Fibroblast of villous mesenchyme (primary cell): ENCODE measurements at regions not wholly inside any gene's neighbourhood (a gene's known extent, or its start where the extent isn't known, plus 50 kb on each side); places are given as distances from the start of the nearest gene placed in this dataset.
"Not testable (repeated sequence)": the region's sequence is repeated elsewhere in the genome, so short reads cannot be mapped to it uniquely, and the experiment has no call there.

ENCODE experiments used
- DNase-seq: peaks from one replicate; pipeline ENCODE4 v3.0.0-alpha.2; 2010; ENCODE audit warnings: low read depth
- H3K4me3 ChIP-seq: 2 replicates; pipeline ENCODE4 v1.5.1; 2011; ENCODE audit warnings: low read depth, mild to moderate bottlenecking, low read length
- TF ChIP-seq, protein P1 (sequence below): IDR thresholded peaks from 2 replicates; pipeline ENCODE4 v1.5.1; 2012; ENCODE audit warnings: low read depth, mild to moderate bottlenecking, low read length; ENCODE audit not compliant: insufficient read depth

GRCh38 chr9:119697996-119698395, 328.8 kb upstream of the BRINP1 start:
- TF ChIP-seq, protein P1, sequence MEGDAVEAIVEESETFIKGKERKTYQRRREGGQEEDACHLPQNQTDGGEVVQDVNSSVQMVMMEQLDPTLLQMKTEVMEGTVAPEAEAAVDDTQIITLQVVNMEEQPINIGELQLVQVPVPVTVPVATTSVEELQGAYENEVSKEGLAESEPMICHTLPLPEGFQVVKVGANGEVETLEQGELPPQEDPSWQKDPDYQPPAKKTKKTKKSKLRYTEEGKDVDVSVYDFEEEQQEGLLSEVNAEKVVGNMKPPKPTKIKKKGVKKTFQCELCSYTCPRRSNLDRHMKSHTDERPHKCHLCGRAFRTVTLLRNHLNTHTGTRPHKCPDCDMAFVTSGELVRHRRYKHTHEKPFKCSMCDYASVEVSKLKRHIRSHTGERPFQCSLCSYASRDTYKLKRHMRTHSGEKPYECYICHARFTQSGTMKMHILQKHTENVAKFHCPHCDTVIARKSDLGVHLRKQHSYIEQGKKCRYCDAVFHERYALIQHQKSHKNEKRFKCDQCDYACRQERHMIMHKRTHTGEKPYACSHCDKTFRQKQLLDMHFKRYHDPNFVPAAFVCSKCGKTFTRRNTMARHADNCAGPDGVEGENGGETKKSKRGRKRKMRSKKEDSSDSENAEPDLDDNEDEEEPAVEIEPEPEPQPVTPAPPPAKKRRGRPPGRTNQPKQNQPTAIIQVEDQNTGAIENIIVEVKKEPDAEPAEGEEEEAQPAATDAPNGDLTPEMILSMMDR: no peak
- DNase-seq: no peak
- H3K4me3 ChIP-seq: no peak overlapping the region

- H3K4me3 ChIP-seq: no peak overlapping the region
- no peak for DNase-seq
- TF ChIP-seq, protein P1: no peak
Measured at GRCh38 chr9:119689879-119690278, 320.6 kb upstream of the BRINP1 start.

DNA sequence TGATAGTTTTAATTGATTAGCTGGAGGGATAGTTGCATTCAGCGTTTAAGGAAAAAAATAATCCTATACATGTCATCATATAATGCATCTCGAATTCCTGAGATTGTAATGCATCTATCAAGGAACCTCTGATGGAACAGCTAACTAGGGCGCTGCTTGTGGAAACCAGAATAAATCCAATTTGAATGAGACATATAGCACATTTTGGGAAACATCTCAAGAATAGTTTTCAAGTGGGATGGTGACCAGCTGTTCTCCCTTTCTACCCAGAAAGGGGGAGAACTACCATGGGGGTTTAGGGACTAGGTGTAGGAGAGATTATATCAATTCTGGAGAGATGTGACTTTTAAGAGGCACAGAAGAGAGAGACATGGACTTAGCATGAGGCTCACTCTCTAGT, 319.3 kb upstream of the BRINP1 start:
- no peak for DNase-seq
- TF ChIP-seq, protein P1: no peak
- no peak overlapping the region for H3K4me3 ChIP-seq

DNA sequence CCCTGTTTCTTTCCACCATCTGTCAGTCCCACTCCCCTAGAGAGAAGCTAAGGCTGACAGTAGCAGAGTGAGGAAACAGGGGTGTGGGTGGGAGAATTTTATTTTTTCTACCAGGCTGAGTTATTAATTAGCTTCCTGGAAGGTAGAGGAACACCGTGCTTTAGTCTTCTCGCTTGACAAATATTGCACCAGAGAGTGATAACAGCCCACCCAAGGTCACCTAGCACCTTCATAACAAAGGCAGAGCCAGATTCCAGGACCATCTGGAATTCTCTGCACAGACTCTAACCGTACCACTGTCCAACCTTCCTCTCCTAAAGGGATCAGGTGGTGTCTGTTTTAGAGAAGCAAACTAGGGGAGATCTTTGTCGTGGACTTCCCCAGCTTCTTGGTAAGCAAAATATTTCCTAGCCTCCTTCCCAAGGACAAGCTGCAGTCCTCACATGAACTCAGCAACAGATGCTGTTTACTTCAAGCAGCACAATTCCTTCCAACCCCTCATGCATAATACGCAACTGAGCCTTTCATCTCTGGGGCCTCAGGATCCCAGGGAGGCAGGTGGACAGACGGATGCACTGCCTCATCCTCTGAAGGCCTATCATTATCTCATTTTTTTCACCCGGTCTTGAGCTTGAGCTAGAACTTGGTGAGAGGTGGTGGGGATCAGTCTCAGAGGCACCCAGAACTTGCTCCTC, 308.7 kb upstream of the BRINP1 start:
- no peak for DNase-seq
- TF ChIP-seq, protein P1: no peak
- no peak overlapping the region for H3K4me3 ChIP-seq

GRCh38 chr9:119675951-119676350, 306.7 kb upstream of the BRINP1 start:
- TF ChIP-seq, protein P1: no peak
- H3K4me3 ChIP-seq: no peak overlapping the region
- no peak for DNase-seq

DNA sequence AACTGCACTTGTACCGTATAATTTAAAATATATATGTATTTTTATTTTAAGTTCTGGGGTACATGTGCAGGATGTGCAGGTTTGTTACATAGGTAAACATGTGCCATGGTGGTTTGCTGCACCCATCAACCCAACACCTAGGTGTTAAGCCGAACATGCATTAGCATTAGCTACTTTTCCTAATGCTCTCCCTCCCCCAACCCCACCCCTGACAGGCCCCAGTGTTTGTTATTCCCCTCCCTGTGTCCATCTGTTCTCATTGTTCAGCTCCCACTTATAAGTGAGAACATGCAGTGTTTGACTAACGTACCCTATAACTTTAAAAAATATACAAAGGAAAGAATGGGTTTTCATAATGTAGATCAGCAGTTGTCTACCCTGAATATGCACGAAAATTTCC, 303.5 kb upstream of the BRINP1 start:
- H3K4me3 ChIP-seq, DNase-seq: not testable (repeated sequence)

DNA sequence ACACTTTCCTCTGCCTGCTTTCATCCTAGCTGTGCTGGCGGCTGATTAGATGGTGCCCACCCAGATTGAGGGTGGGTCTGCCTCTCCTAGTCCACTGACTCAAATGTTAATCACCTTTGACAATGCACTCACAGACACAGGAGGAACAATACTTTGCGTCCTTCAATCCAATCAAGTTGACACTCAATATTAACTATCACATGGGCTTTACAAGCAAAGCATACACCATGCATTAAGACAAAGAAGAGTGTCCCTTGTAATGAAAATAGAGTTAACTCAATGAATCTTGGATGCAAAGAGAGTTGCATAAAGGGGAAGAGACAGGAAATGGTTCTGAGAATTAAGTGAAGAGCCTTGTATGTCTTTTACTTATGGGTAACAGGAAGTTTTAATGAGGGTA, 298.7 kb upstream of the BRINP1 start:
- TF ChIP-seq, protein P1: no peak
- no peak for DNase-seq
- no peak overlapping the region for H3K4me3 ChIP-seq
